Fibroblast of lung (primary cell): ENCODE measurements at regions not wholly inside any gene's neighbourhood (a gene's known extent, or its start where the extent isn't known, plus 50 kb on each side); places are given as distances from the start of the nearest gene placed in this dataset.

ENCODE experiments used
- DNase-seq, 2 donors: peaks; one replicate each; pipeline versions ENCODE4 v3.0.0 to v3.0.0-alpha.2; 2010; ENCODE audit warnings: low read depth in 2 of 2
- H2AFZ ChIP-seq: 2 replicates; pipeline ENCODE4 v1.5.1; 2012; ENCODE audit warnings: low read length, control low read depth, inconsistent platforms
- H3K27ac ChIP-seq: 2 replicates; pipeline ENCODE4 v1.5.1; 2011; ENCODE audit warnings: low read length, control low read depth; ENCODE audit not compliant: insufficient read depth
- H3K27me3 ChIP-seq: 2 replicates; pipeline ENCODE4 v1.5.1; 2011; ENCODE audit warnings: mild to moderate bottlenecking, low read length; ENCODE audit not compliant: control insufficient read depth, insufficient read depth
- H3K36me3 ChIP-seq: 2 replicates; pipeline ENCODE4 v1.5.1; 2011; ENCODE audit warnings: low read length; ENCODE audit not compliant: control insufficient read depth, insufficient read depth
- H3K4me1 ChIP-seq: 2 replicates; pipeline ENCODE4 v1.5.1; 2011; ENCODE audit warnings: low read length; ENCODE audit not compliant: control insufficient read depth, insufficient read depth; ENCODE audit errors: extremely low read depth
- H3K4me2 ChIP-seq: 2 replicates; pipeline ENCODE4 v1.5.1; 2011; ENCODE audit warnings: low read length, control low read depth; ENCODE audit not compliant: insufficient read depth; ENCODE audit errors: extremely low read depth
- H3K4me3 ChIP-seq, 4 experiments: fragments of 200-600 bp in 1 of 4; sonication (generic) in 1 of 4; replicated peaks in 1 of 4; 2 replicates each; pipeline ENCODE4 v1.5.1; 2011 to 2016; ENCODE audit warnings: low read length in 4 of 4, low read depth in 3 of 4, mild to moderate bottlenecking in 3 of 4, control low read depth in 2 of 4, inconsistent platforms in 1 of 4, mixed read lengths in 1 of 4; ENCODE audit not compliant: insufficient read depth in 1 of 4; ENCODE audit errors: control extremely low read depth in 1 of 4
- H3K79me2 ChIP-seq: 2 replicates; pipeline ENCODE4 v1.5.1; 2012; ENCODE audit warnings: mild to moderate bottlenecking, low read length, inconsistent platforms; ENCODE audit not compliant: control insufficient read depth, insufficient read depth
- H3K9ac ChIP-seq: 2 replicates; pipeline ENCODE4 v1.5.1; 2011; ENCODE audit warnings: mild to moderate bottlenecking, low read length, control low read depth; ENCODE audit not compliant: insufficient read depth
- H3K9me3 ChIP-seq: 2 replicates; pipeline ENCODE4 v1.5.1; 2012; ENCODE audit warnings: low read depth, low read length; ENCODE audit not compliant: control insufficient read depth, insufficient read depth
- H4K20me1 ChIP-seq: 2 replicates; pipeline ENCODE4 v1.5.1; 2011; ENCODE audit warnings: low read length; ENCODE audit not compliant: control insufficient read depth, insufficient read depth; ENCODE audit errors: extremely low read depth
- CTCF ChIP-seq, 2 donors: IDR thresholded peaks in 1 of 2; conservative IDR thresholded peaks in 1 of 2; 1 replicate in 1 of 2; 2 replicates in 1 of 2; pipeline ENCODE4 v1.5.1; 2011 to 2012; ENCODE audit warnings: low read length in 2 of 2, control low read depth in 1 of 2, inconsistent platforms in 1 of 2, low read depth in 1 of 2, mild to moderate bottlenecking in 1 of 2
- EZH2 ChIP-seq: IDR thresholded peaks from 2 replicates; pipeline ENCODE4 v1.5.1; 2012; ENCODE audit warnings: low read length, control low read depth, mild to moderate bottlenecking; ENCODE audit errors: missing control alignments

GRCh38 chr3:46094506-46094905, 67.2 kb upstream of the XCR1 start:
- H2AFZ ChIP-seq, result no peak overlapping the region
- H3K36me3 ChIP-seq, result no peaks in the 10 kb centered on the region
- H3K4me3 ChIP-seq, result no peak overlapping the region
- no peak overlapping the region for H3K4me2 ChIP-seq
- no peaks in the 10 kb centered on the region for H3K79me2 ChIP-seq
- H3K4me1 ChIP-seq, result peaks cover 23% of the 10 kb centered on the region
- no peak for DNase-seq
- no peaks in the 10 kb centered on the region for H3K9me3 ChIP-seq
- TF ChIP-seq CTCF (conservative IDR thresholded peaks at IDR 0.05 in 1 of 2, IDR thresholded peaks at IDR 0.05 in 1 of 2; ENCODE audit: low read depth in 1 of 2, low read length in 2 of 2) (no peak), EZH2 (no peak)
- H3K27me3 ChIP-seq, result no peaks in the 10 kb centered on the region
- no peaks in the 10 kb centered on the region for H4K20me1 ChIP-seq
- H3K9ac ChIP-seq, result no peak overlapping the region
- H3K27ac ChIP-seq, result no peak overlapping the region

GRCh38 chr3:46093966-46094365, 66.7 kb upstream of the XCR1 start:
- no peak for DNase-seq
- Histone ChIP-seq H3K27ac (no peak overlapping the region), H3K79me2 (no peaks in the 10 kb centered on the region)

GRCh38 chr3:46093327-46093942, 66.2 kb upstream of the XCR1 start:
- no peaks in the 10 kb centered on the region for H4K20me1 ChIP-seq

More at GRCh38 chr3:46093966-46094365, 66.7 kb upstream of the XCR1 start:
- Histone ChIP-seq H3K4me3 (no peak overlapping the region), H3K36me3 (no peaks in the 10 kb centered on the region), H3K27me3 (no peaks in the 10 kb centered on the region), H4K20me1 (no peaks in the 10 kb centered on the region), H3K4me2 (no peak overlapping the region), H2AFZ (no peak overlapping the region), H3K9ac (no peak overlapping the region), H3K4me1 (peaks cover 26% of the 10 kb centered on the region), H3K9me3 (no peaks in the 10 kb centered on the region)
- no peak for TF ChIP-seq EZH2

More at GRCh38 chr3:46093327-46093942, 66.2 kb upstream of the XCR1 start:
- no peak overlapping the region for H3K9ac ChIP-seq
- H3K27me3 ChIP-seq, result no peaks in the 10 kb centered on the region
- no peaks in the 10 kb centered on the region for H3K79me2 ChIP-seq
- no peak for TF ChIP-seq CTCF (conservative IDR thresholded peaks at IDR 0.05 in 1 of 2, IDR thresholded peaks at IDR 0.05 in 1 of 2; ENCODE audit: low read depth in 1 of 2, low read length in 2 of 2)
- no peak for TF ChIP-seq EZH2
- H3K9me3 ChIP-seq, result no peaks in the 10 kb centered on the region
- H3K4me2 ChIP-seq, result no peak overlapping the region
- no peaks in the 10 kb centered on the region for H3K36me3 ChIP-seq
- H3K4me3 ChIP-seq, result no peak overlapping the region
- DNase-seq, result no peak
- H3K27ac ChIP-seq, result no peak overlapping the region
- H2AFZ ChIP-seq, result no peak overlapping the region
- peaks cover 26% of the 10 kb centered on the region for H3K4me1 ChIP-seq
